GM10266 (cell line): ENCODE measurements at regions not wholly inside any gene's neighbourhood (a gene's known extent, or its start where the extent isn't known, plus 50 kb on each side); places are given as distances from the start of the nearest gene placed in this dataset.
"Not testable (repeated sequence)": the region's sequence is repeated elsewhere in the genome, so short reads cannot be mapped to it uniquely, and the experiment has no call there.

ENCODE experiments used
- DNase-seq: peaks from one replicate; pipeline ENCODE4 v3.0.0; 2012; ENCODE audit errors: extremely low spot score
- CTCF ChIP-seq: IDR thresholded peaks from 2 replicates; pipeline ENCODE4 v1.5.1; 2012; ENCODE audit warnings: mild to moderate bottlenecking, low read depth; ENCODE audit not compliant: control insufficient read depth, insufficient read depth; ENCODE audit errors: missing control alignments

GRCh38 chr12:63467951-63468350 lies 200.3 kb downstream of the DPY19L2 start:
- no peak for TF ChIP-seq CTCF
- no peak for DNase-seq

DNA sequence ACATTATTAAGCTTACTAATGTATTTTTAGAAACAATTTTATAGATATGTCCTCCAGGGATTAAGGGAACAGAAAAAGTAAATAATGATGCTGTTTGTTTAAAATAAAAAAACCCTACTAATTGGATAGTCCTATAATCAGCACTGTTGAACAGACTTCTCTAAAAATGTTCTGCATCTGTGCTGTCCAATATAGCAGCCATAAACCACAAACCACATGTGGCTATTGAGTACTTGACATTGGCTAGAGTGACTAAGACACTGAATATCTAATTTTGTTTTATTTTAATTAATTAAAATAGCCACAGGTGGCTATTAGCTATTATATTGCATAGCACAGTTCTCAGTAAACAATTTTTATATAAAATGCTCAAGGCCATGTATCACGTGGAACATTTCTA lies 210.4 kb downstream of the DPY19L2 start:
- no peak for TF ChIP-seq CTCF
- no peak for DNase-seq

DNA sequence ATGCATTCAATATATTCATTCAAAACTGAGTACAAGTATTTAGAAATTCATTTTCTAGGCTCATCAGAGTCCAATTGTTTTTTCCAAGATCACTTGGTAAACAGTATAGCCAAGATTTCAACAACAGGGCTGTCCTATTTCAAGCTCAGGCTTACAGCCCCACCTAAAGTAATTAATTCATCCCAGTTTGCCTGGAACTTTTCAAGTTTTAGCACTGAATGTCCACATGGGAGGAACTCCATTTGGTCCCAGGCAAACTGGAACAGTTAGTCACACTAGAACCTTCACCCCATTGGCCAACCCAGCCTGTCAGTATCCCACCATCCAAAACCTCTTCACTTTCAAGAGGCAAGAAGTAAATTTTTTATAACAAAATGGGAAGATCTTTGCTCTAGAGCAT lies 210.9 kb downstream of the DPY19L2 start:
- no peak for DNase-seq
- TF ChIP-seq CTCF, result no peak

DNA sequence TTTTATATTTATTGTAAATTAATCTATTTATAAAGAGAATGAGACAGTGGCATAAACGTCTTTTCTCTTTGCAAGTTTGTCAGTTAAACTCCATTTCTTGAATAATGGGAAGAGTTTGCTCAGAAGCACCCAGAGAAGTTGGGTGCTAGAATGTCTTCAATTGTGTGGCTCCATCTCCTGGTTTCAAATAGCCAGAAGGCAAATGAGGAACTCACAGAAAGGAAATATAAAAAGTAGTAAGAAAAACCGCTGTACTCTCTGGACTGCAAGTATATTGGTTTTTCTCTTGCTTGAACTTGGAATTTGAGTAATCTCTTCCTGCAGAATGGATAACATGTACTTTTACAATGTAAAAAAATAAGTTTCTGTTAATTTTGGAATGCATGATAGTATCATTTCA lies 217.5 kb downstream of the DPY19L2 start:
- TF ChIP-seq CTCF, result no peak
- no peak for DNase-seq

DNA sequence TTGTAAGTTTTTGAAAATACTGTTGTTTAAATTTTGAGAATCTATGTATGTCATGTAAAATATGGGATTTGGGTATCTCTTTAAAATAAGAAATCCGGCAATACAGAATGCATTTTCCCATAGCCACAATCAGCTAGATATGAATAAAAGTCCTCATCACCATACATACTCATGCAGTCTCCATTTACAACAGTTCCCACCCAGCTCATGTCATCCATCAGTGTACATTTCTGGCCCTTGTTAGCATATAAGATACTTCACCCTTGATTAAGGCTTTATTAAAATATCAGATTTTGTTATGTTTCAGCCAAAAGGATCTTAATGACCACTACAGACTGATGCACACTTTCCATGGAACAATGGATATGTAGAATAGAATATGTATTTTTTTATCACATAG lies 218.0 kb downstream of the DPY19L2 start:
- TF ChIP-seq CTCF, result no peak
- no peak for DNase-seq

GRCh38 chr12:63445224-63445880 lies 222.9 kb downstream of the DPY19L2 start:
- TF ChIP-seq CTCF, result no peak
- DNase-seq, result no peak

GRCh38 chr12:63440048-63440447 lies 228.2 kb downstream of the DPY19L2 start:
- no peak for DNase-seq
- TF ChIP-seq CTCF, result no peak

- DNase-seq, result not testable (repeated sequence)
Observed at GRCh38 chr12:63434384-63434783, 233.9 kb downstream of the DPY19L2 start.

DNA sequence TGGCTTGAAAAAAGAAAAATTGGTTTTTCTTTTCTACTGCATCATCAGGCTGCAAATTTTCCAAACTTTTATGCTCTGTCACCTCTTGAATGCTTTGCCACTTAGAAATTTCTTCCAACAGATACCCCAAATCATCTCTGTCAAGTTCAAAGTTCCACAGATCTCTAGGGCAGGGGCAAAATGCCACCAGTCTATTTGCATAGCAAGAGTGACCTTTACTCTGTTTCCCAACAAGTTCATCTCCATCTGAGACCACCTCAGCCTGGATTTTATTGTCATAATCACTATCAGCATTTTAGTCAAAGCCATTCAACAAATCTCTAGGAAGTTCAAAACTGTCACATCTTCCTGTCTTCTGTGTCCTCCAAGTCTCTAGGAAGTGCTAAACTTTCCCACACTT lies 240.3 kb downstream of the DPY19L2 start:
- not testable (repeated sequence) for DNase-seq

GRCh38 chr12:63427029-63427428 lies 241.3 kb downstream of the DPY19L2 start:
- not testable (repeated sequence) for DNase-seq
